ENCODE measurements at regions not wholly inside any gene's neighbourhood (a gene's known extent, or its start where the extent isn't known, plus 50 kb on each side); places are given as distances from the start of the nearest gene placed in this dataset.

GRCh38 chr16:86391486-86391885, 118.8 kb upstream of the FOXF1 start:
- DNase-seq (ENCODE audit: extremely low read depth, low read depth): no peak
- no peak overlapping the region for H3K4me3 ChIP-seq (replicated peaks; ENCODE audit: low read depth, low read length)
- TF ChIP-seq CTCF (IDR thresholded peaks at IDR 0.05; ENCODE audit: low read depth, low read length, missing control alignments): no peak

GRCh38 chr16:86391984-86392383, 118.3 kb upstream of the FOXF1 start:
- no peak for DNase-seq (ENCODE audit: extremely low read depth, low read depth)
- TF ChIP-seq CTCF (IDR thresholded peaks at IDR 0.05; ENCODE audit: low read depth, low read length, missing control alignments): no peak
- H3K4me3 ChIP-seq (replicated peaks; ENCODE audit: low read depth, low read length): no peak overlapping the region

DNA sequence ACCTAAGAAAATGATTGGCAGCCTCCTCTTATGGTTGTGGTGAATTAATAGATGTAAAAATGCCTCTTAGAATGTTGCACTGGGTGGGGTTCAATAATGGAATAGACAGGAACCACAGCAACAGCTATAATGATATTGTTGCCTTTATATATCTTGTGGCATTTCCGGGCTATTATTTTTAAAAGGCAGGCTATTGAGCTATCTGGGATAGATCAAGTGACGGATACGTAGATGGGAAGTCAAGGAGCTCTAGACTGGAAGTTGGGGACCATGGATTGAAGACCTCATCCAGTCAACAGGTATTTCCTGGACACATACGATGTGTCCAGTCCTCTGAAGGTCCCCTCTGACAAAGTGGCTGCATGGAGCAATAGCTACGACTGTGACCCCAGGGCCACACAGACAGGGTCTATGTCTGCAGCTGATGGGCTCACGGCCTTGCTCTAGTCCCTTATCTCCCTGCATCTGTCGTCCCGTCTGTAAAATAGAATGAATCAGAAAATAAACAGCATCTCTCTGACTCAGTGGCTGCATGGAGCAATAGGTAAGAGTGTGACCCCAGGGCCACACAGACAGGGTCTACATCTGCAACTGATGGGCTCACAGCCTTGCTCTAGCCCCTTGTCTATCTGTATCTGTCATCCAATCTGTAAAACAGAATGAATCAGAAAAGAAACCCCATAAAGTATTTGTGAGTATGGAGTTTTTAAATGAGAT, 117.7 kb upstream of the FOXF1 start:
- no peak for DNase-seq (ENCODE audit: extremely low read depth, low read depth)
- no peak overlapping the region for H3K4me3 ChIP-seq (replicated peaks; ENCODE audit: low read depth, low read length)
- TF ChIP-seq CTCF (IDR thresholded peaks at IDR 0.05; ENCODE audit: low read depth, low read length, missing control alignments): no peak

DNA sequence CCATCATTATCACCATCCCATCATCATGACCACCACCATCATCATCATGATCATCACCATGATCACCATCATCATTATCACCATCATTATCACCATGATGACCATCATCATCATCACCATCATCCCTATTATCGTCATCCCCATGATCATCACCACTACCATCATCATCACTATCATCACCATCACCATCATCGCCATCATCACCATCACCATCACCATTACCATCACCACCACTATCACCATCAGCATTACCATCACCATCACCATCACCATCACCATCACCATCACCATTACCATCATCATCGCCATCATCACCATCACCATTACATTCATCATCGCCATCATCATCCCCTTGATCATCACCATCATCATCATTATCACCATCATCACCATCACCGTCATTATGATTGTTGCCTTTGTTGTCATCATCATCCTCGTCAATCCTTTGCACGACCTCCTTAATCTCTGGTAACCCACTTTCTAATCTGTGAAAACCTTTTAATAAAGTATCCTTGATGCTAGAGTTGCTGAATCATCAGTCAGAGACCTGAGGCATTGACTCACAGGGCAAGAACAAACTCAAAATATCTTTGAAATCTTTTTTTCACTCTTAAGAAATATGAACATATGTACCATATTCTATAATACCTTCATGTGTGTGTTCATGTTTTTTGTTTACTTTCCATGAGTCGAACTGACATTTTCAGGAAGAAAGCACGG, 116.3 kb upstream of the FOXF1 start:
- no peak for DNase-seq (ENCODE audit: extremely low read depth, low read depth)
- H3K4me3 ChIP-seq (replicated peaks; ENCODE audit: low read depth, low read length): no peak overlapping the region

GRCh38 chr16:86395477-86395876, 114.8 kb upstream of the FOXF1 start:
- no peak overlapping the region for H3K4me3 ChIP-seq (replicated peaks; ENCODE audit: low read depth, low read length)
- DNase-seq (ENCODE audit: extremely low read depth, low read depth): no peak
- no peak for TF ChIP-seq CTCF (IDR thresholded peaks at IDR 0.05; ENCODE audit: low read depth, low read length, missing control alignments)

More for the DNA sequence above, 116.3 kb upstream of the FOXF1 start:
- TF ChIP-seq CTCF (IDR thresholded peaks at IDR 0.05; ENCODE audit: low read depth, low read length, missing control alignments): no peak

- peak overlapping the region; percentile 15; the same call in 1 of the 2 replicates for H3K4me3 ChIP-seq (replicated peaks; ENCODE audit: low read depth, low read length)
- TF ChIP-seq CTCF (IDR thresholded peaks at IDR 0.05; ENCODE audit: low read depth, low read length, missing control alignments): no peak
- peak; percentile 81 for DNase-seq (ENCODE audit: extremely low read depth, low read depth)
Measured at GRCh38 chr16:86396422-86396821, 113.9 kb upstream of the FOXF1 start.
